ENCODE measurements at regions not wholly inside any gene's neighbourhood (a gene's known extent, or its start where the extent isn't known, plus 50 kb on each side); places are given as distances from the start of the nearest gene placed in this dataset.

GRCh38 chr10:117763528-117763927 lies 221.0 kb downstream of the EMX2 start:
- TF ChIP-seq POLR2A (IDR thresholded peaks at IDR 0.05) (no peak), CTCF (IDR thresholded peaks at IDR 0.05) (no peak)
